Mammary epithelial cell (primary cell): ENCODE measurements at regions not wholly inside any gene's neighbourhood (a gene's known extent, or its start where the extent isn't known, plus 50 kb on each side); places are given as distances from the start of the nearest gene placed in this dataset.

Source experiments
- EZH2 ChIP-seq: IDR thresholded peaks from 2 replicates; pipeline ENCODE4 v1.6.1; 2012; ENCODE audit warnings: low read length, inconsistent platforms, borderline replicate concordance
- TF ChIP-seq, protein P1 (sequence below), 2 donors: IDR thresholded peaks in 1 of 2; conservative IDR thresholded peaks in 1 of 2; 2 replicates each; pipeline ENCODE4 v1.5.1; 2011 to 2012; ENCODE audit warnings: inconsistent platforms in 2 of 2, low read length in 2 of 2, mild to moderate bottlenecking in 2 of 2, control low read depth in 1 of 2, low read depth in 1 of 2; ENCODE audit not compliant: insufficient read depth in 1 of 2; ENCODE audit errors: extremely low read depth in 1 of 2

DNA sequence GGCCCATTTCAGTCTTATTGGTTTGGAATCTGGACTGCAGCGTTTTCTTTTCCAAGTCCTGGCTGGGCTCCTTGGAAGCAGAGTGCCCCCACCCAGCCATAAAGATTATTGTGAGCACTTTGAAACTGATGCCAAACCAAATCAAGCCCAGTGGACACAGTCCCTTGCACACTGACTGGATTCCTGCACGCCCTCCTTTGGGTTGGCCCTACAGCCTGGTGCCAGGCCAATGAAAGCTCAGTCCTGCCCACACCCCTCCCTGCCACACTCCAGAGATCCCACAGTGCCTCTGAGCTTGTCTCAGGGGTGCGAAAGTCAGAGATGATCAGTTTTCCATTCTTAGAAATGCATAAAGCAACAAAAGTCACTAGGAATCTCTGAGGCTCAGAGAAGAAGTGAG lies 181.9 kb downstream of the CETN3 start:
- no peak for TF ChIP-seq EZH2
- TF ChIP-seq, protein P1, sequence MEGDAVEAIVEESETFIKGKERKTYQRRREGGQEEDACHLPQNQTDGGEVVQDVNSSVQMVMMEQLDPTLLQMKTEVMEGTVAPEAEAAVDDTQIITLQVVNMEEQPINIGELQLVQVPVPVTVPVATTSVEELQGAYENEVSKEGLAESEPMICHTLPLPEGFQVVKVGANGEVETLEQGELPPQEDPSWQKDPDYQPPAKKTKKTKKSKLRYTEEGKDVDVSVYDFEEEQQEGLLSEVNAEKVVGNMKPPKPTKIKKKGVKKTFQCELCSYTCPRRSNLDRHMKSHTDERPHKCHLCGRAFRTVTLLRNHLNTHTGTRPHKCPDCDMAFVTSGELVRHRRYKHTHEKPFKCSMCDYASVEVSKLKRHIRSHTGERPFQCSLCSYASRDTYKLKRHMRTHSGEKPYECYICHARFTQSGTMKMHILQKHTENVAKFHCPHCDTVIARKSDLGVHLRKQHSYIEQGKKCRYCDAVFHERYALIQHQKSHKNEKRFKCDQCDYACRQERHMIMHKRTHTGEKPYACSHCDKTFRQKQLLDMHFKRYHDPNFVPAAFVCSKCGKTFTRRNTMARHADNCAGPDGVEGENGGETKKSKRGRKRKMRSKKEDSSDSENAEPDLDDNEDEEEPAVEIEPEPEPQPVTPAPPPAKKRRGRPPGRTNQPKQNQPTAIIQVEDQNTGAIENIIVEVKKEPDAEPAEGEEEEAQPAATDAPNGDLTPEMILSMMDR (conservative IDR thresholded peaks at IDR 0.05 in 1 of 2, IDR thresholded peaks at IDR 0.05 in 1 of 2; ENCODE audit: extremely low read depth in 1 of 2, insufficient read depth in 1 of 2, low read depth in 1 of 2, low read length in 2 of 2), result no peak
